ENCODE measurements at regions not wholly inside any gene's neighbourhood (a gene's known extent, or its start where the extent isn't known, plus 50 kb on each side); places are given as distances from the start of the nearest gene placed in this dataset.

- Histone ChIP-seq H3K4me1 (ENCODE audit: insufficient read depth, low read length) (no peaks in the 10 kb centered on the region), H3K4me3 (ENCODE audit: low read length) (no peak overlapping the region), H3K9me3 (ENCODE audit: control insufficient read depth in 1 of 2, insufficient read depth in 1 of 2, low read length in 2 of 2) (no peaks in the 10 kb centered on the region), H3K36me3 (ENCODE audit: insufficient read depth, low read length) (no peaks in the 10 kb centered on the region), H3K27ac (ENCODE audit: low read depth in 1 of 2, low read length in 2 of 2) (no peak overlapping the region), H3K27me3 (ENCODE audit: control insufficient read depth in 1 of 2, insufficient read depth in 2 of 2, low read length in 2 of 2) (no peaks in the 10 kb centered on the region)
- Mint-ChIP-seq H3K9me3 (no peaks in the 10 kb centered on the region), H3K36me3 (ENCODE audit: low read depth) (no peaks in the 10 kb centered on the region), H3K4me3 (no peak overlapping the region), H3K4me1 (ENCODE audit: low read depth) (no peaks in the 10 kb centered on the region), H3K27ac (no peak overlapping the region), H3K27me3 (no peaks in the 10 kb centered on the region)
- ATAC-seq (ENCODE audit: poor library complexity) (no peak), DNase-seq (no peak)
- POLR2A ChIA-PET = no interaction called here
- no peak for TF ChIP-seq CTCF (IDR thresholded peaks at IDR 0.05)
- CTCF ChIA-PET = no interaction called here
- intact Hi-C loops (cut with DNase I, micrococcal nuclease) = no loop called here
Observed at GRCh38 chr9:81411961-81412360, 277.4 kb downstream of the TLE1 start.

GRCh38 chr9:81410201-81410600 lies 279.1 kb downstream of the TLE1 start:
- no peak overlapping the region for H3K27ac Mint-ChIP-seq
- Histone ChIP-seq H3K27me3 (ENCODE audit: control insufficient read depth in 1 of 2, insufficient read depth in 2 of 2, low read length in 2 of 2) (no peaks in the 10 kb centered on the region), H3K9me3 (ENCODE audit: control insufficient read depth in 1 of 2, insufficient read depth in 1 of 2, low read length in 2 of 2) (no peaks in the 10 kb centered on the region), H3K4me3 (ENCODE audit: low read length) (no peak overlapping the region), H3K4me1 (ENCODE audit: insufficient read depth, low read length) (no peaks in the 10 kb centered on the region), H3K27ac (ENCODE audit: low read depth in 1 of 2, low read length in 2 of 2) (no peak overlapping the region), H3K36me3 (ENCODE audit: insufficient read depth, low read length) (no peaks in the 10 kb centered on the region)
- DNase-seq (no peak), ATAC-seq (ENCODE audit: poor library complexity) (no peak)
- intact Hi-C loops (cut with DNase I, micrococcal nuclease) = no loop called here
- no peak for TF ChIP-seq CTCF (IDR thresholded peaks at IDR 0.05)
- CTCF ChIA-PET = no interaction called here
- POLR2A ChIA-PET = no interaction called here
- no peaks in the 10 kb centered on the region for H3K27me3 Mint-ChIP-seq
- no peaks in the 10 kb centered on the region for H3K4me1 Mint-ChIP-seq (ENCODE audit: low read depth)
- no peak overlapping the region for H3K4me3 Mint-ChIP-seq
- H3K9me3 Mint-ChIP-seq = no peaks in the 10 kb centered on the region
- H3K36me3 Mint-ChIP-seq (ENCODE audit: low read depth) = no peaks in the 10 kb centered on the region

- no peaks in the 10 kb centered on the region for H3K27me3 ChIP-seq (ENCODE audit: control insufficient read depth in 1 of 2, insufficient read depth in 2 of 2, low read length in 2 of 2)
- CTCF ChIA-PET = no interaction called here
- Mint-ChIP-seq H3K4me3 (no peak overlapping the region), H3K27me3 (no peaks in the 10 kb centered on the region), H3K9me3 (no peaks in the 10 kb centered on the region), H3K4me1 (ENCODE audit: low read depth) (no peaks in the 10 kb centered on the region), H3K27ac (no peak overlapping the region), H3K36me3 (ENCODE audit: low read depth) (no peaks in the 10 kb centered on the region)
- DNase-seq (peak in 3 of 14 experiments; percentile 4 to 11 (median 5)), ATAC-seq (ENCODE audit: poor library complexity) (no peak)
- POLR2A ChIA-PET = no interaction called here
- no peak overlapping the region for H3K27ac ChIP-seq (ENCODE audit: low read depth in 1 of 2, low read length in 2 of 2)
- intact Hi-C loops (cut with DNase I, micrococcal nuclease) = no loop called here
- no peaks in the 10 kb centered on the region for H3K36me3 ChIP-seq (ENCODE audit: insufficient read depth, low read length)
- H3K4me3 ChIP-seq (ENCODE audit: low read length) = no peak overlapping the region
- H3K9me3 ChIP-seq (ENCODE audit: control insufficient read depth in 1 of 2, insufficient read depth in 1 of 2, low read length in 2 of 2) = no peaks in the 10 kb centered on the region
- TF ChIP-seq CTCF (IDR thresholded peaks at IDR 0.05) = no peak
- H3K4me1 ChIP-seq (ENCODE audit: insufficient read depth, low read length) = no peaks in the 10 kb centered on the region
Observed at GRCh38 chr9:81408951-81409350, 280.4 kb downstream of the TLE1 start.

All from CD4-positive, alpha-beta T cell (primary cell).